HFFc6 (cell line): ENCODE measurements at regions not wholly inside any gene's neighbourhood (a gene's known extent, or its start where the extent isn't known, plus 50 kb on each side); places are given as distances from the start of the nearest gene placed in this dataset.

Experiments used
- DNase-seq: peaks from one replicate; pipeline ENCODE4 v3.0.0-alpha.2; 2018
- H3K27ac Mint-ChIP-seq: 2 replicates; pipeline ENCODE4 v1.8.0; 2020; ENCODE audit warnings: mild to moderate bottlenecking, mixed read lengths
- H3K27me3 Mint-ChIP-seq: 2 replicates; pipeline ENCODE4 v1.8.0; 2021; ENCODE audit warnings: mild to moderate bottlenecking, moderate library complexity, mixed read lengths; ENCODE audit not compliant: insufficient read depth
- H3K36me3 Mint-ChIP-seq: 2 replicates; pipeline ENCODE4 v1.8.0; 2021; ENCODE audit warnings: low read depth, mixed read lengths
- H3K4me1 Mint-ChIP-seq: 2 replicates; pipeline ENCODE4 v1.8.0; 2020; ENCODE audit warnings: low read depth, mixed read lengths
- H3K4me3 Mint-ChIP-seq: 2 replicates; pipeline ENCODE4 v1.8.0; 2020; ENCODE audit warnings: mild to moderate bottlenecking, moderate library complexity, mixed read lengths
- H3K9me3 Mint-ChIP-seq: 2 replicates; pipeline ENCODE4 v1.8.0; 2020; ENCODE audit warnings: mild to moderate bottlenecking, mixed read lengths
- CTCF ChIP-seq: fragments of 200-600 bp; sonication (generic); IDR thresholded peaks from 2 replicates; pipeline ENCODE4 v1.5.0; 2021; ENCODE audit warnings: antibody characterized with exemption, mild to moderate bottlenecking

- Mint-ChIP-seq H3K9me3 (peaks cover 45% of the 10 kb centered on the region), H3K27me3 (no peaks in the 10 kb centered on the region; the same call in 1 of the 2 replicates), H3K36me3 (0 out of 2 replicates have a peak, but pooled peaks cover 5% of the 10 kb centered on the region), H3K4me3 (no peak overlapping the region), H3K4me1 (no peaks in the 10 kb centered on the region), H3K27ac (no peak overlapping the region)
- no peak for TF ChIP-seq CTCF
- DNase-seq, result no peak
These were observed 168.5 kb downstream of the ACTL7B start for GRCh38 chr9:108687006-108687987.

GRCh38 chr9:108684288-108685025, 171.3 kb downstream of the ACTL7B start:
- no peaks in the 10 kb centered on the region; the same call in none of the 2 replicates for H3K27me3 Mint-ChIP-seq
- no peaks in the 10 kb centered on the region for H3K36me3 Mint-ChIP-seq
- H3K4me3 Mint-ChIP-seq, result no peak overlapping the region
- H3K4me1 Mint-ChIP-seq, result no peaks in the 10 kb centered on the region
- H3K27ac Mint-ChIP-seq, result no peak overlapping the region
- TF ChIP-seq CTCF, result no peak
- DNase-seq, result no peak
- peaks cover 45% of the 10 kb centered on the region for H3K9me3 Mint-ChIP-seq

GRCh38 chr9:108683245-108683644, 172.5 kb downstream of the ACTL7B start:
- DNase-seq, result no peak
- H3K4me1 Mint-ChIP-seq, result no peaks in the 10 kb centered on the region
- H3K4me3 Mint-ChIP-seq, result no peak overlapping the region
- no peaks in the 10 kb centered on the region; the same call in 1 of the 2 replicates for H3K27me3 Mint-ChIP-seq
- H3K9me3 Mint-ChIP-seq, result peaks cover 49% of the 10 kb centered on the region
- TF ChIP-seq CTCF, result no peak
- no peak overlapping the region for H3K27ac Mint-ChIP-seq
- H3K36me3 Mint-ChIP-seq, result 0 out of 2 replicates have a peak, but pooled peaks cover 4% of the 10 kb centered on the region

- DNase-seq, result no peak
- Mint-ChIP-seq H3K36me3 (0 out of 2 replicates have a peak, but pooled peaks cover 4% of the 10 kb centered on the region), H3K27ac (no peak overlapping the region), H3K4me3 (no peak overlapping the region), H3K4me1 (no peaks in the 10 kb centered on the region), H3K9me3 (peaks cover 42% of the 10 kb centered on the region), H3K27me3 (no peaks in the 10 kb centered on the region; the same call in 1 of the 2 replicates)
- TF ChIP-seq CTCF, result no peak
These were observed 173.8 kb downstream of the ACTL7B start for GRCh38 chr9:108681851-108682590.

GRCh38 chr9:108680946-108681345, 174.8 kb downstream of the ACTL7B start:
- Mint-ChIP-seq H3K4me1 (no peaks in the 10 kb centered on the region), H3K27ac (no peak overlapping the region), H3K9me3 (peaks cover 41% of the 10 kb centered on the region), H3K4me3 (no peak overlapping the region), H3K27me3 (no peaks in the 10 kb centered on the region; the same call in 1 of the 2 replicates), H3K36me3 (0 out of 2 replicates have a peak, but pooled peaks cover 4% of the 10 kb centered on the region)
- TF ChIP-seq CTCF, result no peak
- DNase-seq, result no peak
